Islet of Langerhans (tissue), 1 donor: ENCODE measurements at regions not wholly inside any gene's neighbourhood (a gene's known extent, or its start where the extent isn't known, plus 50 kb on each side); places are given as distances from the start of the nearest gene placed in this dataset.

Experiments used
- FAIRE-seq: peaks from one replicate; lab custom pipeline; 2011; peaks lifted over from hg19 to GRCh38; lab: Jason Lieb, UNC

DNA sequence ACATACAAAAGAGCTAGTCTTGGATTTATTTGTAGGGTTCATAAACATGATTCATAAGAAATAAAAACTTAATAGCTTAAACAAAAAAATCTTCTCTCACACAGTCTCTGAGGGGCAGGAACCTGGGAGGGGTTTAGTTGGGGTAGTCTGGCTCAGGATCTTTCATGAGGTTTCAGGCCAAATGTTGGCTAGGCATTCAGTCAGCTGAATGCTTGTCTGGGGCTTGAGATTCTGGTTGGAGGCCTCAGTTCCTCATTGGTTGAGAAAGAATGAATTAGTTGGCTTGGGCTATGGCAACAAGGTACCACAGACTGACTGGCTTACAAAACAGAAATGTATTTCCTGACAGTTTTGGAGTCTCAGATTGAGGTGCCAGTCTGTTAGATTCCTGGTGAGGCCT, 74.3 kb downstream of the ANKRD7 start:
- no peak for FAIRE-seq

DNA sequence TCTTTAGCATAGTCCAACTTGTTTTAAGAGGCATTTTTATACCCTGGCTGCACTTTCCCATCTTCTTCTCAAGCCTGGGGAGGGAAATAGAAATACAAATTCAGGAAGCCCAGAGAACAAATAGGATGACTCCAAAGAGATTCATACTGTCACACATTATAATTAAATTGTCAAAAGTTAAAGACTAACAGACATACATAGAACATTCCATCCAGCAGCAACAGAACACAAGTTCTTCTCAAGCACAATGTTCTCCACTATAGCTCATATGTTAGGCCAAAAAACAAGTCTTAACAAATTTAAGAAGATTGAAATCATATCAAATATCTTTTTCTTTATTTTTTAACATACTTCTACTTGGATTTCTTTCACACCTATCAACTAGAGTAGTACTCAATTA, 75.7 kb downstream of the ANKRD7 start:
- FAIRE-seq = no peak

DNA sequence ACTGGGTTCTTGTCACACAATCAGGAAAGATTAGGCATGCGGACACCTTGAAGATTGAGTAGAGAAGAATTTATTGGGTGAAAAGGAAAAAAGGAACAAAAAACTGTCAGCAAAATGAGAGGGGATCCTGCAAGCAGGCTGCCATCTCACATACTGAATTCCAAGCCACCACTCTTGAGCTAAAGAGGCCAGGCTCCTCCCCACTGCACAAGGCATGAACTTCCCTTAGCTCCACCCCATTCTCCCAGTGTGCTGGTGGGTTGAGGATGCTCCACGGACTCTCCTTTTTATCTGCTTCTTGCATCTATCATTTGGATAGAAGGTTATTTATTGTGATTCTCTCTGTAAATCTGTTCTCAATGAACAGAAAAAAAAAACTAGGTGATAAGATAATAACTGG, 79.6 kb downstream of the ANKRD7 start:
- FAIRE-seq = no peak

GRCh38 chr7:118305671-118306070, 81.2 kb downstream of the ANKRD7 start:
- no peak for FAIRE-seq

DNA sequence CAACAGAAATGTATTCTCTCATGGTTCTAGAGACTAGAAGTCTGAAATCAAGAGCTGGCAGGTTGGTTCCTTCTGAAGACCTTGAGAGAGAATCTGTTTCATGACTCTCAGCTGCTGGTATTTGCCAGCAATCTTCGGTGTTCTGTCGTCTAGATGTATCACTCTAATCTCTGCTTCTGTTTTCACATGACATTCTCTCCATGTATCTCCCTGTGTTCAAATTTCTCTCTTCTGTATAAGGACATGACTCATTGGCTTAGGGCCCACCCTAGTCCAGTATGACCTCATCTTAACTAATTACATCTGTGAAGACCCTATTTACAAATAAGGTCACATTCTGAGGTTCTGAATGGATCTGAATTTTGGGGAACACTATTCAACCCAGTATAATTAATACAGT, 82.3 kb downstream of the ANKRD7 start:
- FAIRE-seq = no peak

GRCh38 chr7:118311121-118311836, 86.8 kb downstream of the ANKRD7 start:
- FAIRE-seq = peak; percentile 86

GRCh38 chr7:118312051-118312450, 87.5 kb downstream of the ANKRD7 start:
- peak; percentile 5 for FAIRE-seq

DNA sequence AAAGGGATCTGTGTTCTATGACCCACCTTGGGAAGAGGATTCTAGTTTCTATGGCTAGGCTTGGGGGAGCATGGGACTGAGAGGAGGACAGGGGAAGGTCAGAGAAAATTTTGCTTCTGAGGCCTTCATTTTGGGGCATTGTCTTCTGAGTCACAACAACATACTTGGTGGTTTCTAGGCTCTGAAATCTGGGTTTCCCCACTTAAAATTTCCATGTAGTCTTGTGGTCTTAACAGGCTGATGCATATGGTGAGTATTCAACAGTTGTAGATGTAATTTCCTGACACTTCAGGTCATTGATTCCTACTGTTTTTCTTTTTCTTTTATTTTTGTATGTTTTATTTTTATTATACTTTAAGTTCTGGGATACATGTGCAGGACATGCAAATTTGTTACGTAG, 88.5 kb downstream of the ANKRD7 start:
- no peak for FAIRE-seq

DNA sequence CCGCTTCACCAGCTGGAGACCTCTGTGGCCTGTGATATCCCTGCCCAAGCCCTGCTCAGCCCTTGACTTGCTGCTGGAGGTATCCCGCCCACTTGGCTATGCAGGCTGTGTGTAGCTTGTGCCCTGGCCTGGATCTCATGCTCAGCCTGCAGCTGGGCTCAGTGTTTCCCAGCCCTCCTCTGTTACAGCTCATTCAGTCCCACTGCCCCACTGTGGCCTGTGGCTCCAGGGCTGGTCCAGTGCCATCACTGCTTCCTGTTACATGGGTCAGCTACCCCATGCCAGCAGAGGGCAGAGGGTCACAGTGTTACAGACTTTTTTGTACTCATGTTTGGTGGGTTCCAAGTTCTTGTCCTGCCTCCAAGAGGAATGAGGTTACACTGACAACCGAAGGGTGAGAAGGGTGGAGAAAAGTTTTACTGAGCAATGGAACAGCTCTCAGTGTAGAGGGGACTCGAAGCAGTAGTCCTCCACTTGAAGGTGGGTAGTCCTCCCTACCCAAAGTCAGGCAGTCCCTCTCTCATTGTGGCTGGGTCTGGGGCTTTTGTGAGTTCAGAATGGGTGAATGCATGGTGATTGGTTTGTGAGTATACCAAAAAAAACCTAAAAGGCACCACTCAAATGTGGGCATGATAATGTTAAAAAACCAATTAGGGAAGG, 100.4 kb downstream of the ANKRD7 start:
- FAIRE-seq = no peak

DNA sequence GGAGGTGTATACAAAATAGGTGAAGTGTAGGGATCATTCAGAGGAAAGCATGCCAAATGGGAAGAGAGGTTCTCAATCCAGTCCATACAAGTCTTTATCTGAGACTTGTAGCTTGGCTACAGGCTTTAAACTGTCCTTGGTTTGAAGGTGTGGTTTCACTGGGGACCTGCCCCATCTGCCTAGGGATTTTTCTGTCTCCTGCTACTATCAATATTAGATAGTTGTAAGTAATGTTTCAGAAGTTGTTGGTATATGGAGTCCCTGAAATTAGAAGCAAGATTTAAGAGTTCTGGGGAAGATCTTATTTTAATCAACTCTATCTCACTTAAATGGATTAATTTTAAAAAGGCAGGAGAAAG, 100.9 kb downstream of the ANKRD7 start:
- FAIRE-seq = no peak

DNA sequence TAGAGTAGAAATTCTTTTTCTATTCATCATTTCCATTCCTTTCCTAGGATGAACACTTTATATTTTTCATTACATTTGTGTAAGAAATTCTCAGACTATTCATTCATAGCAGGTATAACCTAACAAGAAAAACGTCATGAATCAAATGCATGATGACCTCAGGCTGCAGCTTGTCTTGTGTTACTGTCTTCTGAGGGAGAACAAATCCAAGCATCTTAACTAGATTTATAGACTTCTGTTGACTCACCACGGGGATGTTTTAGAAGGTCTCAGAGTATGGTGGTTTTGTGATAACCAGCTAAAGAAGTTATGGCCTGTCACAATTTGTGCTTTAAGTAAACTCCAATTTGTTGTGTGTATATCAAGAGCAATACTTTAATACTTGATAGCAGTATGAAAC, 102.7 kb downstream of the ANKRD7 start:
- FAIRE-seq = no peak

DNA sequence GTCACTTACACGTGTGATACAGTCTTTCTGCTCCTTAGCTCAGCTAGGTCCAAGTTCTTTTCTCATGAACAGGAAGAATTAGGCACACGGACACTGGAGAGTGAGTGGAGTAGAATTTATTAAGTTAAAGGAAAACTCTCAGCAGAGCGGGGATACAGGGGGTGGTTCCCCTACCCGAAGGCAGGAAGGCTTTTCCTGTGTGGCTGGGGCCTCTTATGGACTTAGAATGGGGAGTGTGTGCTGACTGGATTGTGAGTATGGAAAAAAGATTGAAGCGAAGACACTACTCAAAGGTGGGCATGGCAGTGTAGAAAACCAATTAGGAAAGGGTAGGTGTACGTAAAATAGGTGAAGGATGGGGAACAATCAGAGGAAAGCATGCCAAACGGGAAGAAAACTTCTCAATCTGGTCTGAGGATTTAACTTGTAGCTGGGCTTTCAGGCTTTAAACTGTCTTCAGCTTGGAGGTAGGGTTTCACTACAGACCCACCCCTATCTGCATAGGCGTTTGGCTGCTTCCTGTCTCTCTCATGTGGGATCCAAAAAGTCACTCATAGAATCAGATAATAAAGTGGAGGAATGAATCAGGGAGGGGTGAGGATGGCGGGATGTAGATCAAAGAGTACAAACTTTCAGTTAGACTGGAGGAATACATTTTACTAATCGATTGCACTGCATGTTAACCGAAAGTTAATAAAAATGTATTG, 104.2 kb downstream of the ANKRD7 start:
- FAIRE-seq = no peak

GRCh38 chr7:118330388-118330787, 105.9 kb downstream of the ANKRD7 start:
- FAIRE-seq = no peak

DNA sequence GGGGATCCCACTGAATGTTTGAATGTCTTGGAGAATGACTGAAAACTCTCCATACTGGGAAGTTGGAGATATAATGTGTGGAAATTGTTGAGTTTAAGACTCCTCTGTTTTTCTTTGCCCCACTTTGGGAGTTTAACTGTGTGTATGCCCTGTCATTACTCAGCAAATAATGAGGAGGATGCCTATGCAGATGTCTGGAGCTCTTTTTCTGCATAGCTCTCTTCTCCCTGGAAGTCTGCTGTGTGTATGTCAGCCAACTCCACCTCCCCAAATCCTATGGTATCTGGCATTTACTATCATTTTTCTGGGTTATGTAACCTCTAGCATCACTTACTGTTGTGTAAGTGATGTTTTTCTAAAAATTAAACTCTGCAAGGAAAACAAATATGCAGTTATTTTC, 122.2 kb downstream of the ANKRD7 start:
- FAIRE-seq = no peak

DNA sequence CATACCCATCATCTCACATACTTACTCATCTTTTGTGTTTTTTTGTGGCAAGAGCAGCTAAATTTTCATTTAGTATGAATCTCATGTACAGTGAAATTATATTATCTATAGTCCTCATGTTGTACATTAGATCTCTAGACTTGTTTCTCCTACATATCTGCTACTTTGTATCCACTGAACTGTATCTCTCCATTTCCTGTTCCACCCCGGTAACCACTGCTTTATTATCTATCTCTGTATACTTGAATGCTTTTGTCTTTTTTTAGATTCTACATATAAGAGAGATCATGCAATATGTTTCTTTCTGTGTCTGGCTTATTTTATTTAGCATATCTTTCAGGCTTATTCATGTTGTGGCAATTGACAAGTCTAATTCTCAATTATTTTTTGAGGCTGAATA, 125.1 kb downstream of the ANKRD7 start:
- FAIRE-seq = no peak

DNA sequence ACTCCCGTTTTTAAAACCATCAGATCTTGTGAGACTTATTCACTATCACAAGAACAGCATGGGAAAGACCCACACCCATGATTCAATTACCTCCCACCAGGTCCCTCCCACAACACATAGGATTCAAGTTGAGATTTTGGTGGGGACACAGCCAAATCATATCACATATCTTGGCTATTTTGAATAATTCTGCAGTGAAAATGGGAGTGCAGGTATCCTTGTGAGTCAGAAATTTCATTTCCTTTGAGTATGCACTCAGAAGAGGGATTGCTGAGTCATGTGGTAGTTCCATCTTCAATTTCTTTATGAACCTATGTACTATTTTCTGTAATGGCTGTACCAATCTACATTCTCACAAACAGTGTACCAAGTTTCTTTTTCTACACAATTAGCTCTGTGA, 125.8 kb downstream of the ANKRD7 start:
- no peak for FAIRE-seq

DNA sequence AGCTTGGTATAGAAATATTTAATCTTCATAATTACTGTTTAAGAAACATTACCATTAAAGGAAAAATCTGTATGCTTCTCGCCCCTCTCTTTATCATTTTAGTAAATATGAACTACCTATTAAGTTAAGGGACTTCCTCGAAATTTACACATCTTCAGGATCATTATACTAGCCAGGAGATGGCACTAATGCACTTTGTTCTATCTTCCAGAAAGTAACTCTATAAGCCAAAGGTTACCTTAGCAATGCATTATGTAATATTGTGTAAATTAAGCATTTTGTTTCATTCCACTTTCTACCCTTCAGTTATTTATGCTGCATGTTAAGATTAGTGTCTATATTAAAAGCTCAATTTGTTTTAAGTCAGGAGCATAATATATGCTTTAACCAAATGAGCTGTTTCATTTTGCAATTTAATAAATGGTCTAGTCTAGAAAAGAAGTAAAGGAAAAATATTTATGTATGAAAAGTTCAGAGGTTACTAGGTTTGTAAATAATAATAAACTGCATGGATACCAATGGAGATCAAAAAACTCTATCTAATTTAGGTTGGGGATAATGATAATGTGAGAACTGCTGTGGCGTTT, 128.5 kb downstream of the ANKRD7 start:
- FAIRE-seq = peak; percentile 86

DNA sequence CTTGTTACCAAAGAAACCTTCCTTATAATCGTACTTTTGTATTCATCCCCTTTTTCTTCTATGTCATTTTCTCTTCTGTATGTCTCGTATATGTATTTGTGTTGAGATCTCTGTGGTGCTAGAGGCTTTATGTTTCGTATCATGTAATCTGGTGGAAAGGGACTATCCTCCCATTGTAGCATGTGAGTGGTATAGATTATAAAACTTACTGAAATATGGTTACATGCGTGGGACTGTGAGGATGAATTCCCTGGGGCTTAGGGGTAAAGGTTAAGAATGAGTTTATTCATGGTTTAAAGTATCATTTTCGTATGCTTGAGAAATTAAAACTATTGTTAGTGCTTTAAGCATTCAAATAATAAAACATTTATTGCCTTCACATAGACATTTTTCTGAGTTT, 141.9 kb downstream of the ANKRD7 start:
- no peak for FAIRE-seq

DNA sequence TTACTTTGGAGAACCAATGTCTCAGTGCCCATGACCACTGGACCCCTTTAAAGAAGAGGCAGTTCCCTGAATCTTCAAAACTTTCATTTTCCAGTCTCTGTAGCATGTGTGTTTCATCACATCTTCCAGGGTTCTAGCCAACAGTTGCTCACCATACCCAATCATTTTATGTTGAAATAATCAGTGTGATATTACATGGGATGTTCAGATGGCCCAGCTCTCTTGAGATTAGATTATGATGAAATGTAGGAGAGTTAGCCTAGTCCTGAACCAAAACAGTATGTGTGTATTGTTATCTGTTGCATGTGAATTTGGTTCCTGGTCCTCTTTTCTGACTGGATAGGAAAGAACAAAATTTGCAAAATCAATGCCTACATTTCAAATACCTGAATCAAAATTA, 144.5 kb downstream of the ANKRD7 start:
- FAIRE-seq = no peak

GRCh38 chr7:118369987-118370386, 145.5 kb downstream of the ANKRD7 start:
- FAIRE-seq = no peak

DNA sequence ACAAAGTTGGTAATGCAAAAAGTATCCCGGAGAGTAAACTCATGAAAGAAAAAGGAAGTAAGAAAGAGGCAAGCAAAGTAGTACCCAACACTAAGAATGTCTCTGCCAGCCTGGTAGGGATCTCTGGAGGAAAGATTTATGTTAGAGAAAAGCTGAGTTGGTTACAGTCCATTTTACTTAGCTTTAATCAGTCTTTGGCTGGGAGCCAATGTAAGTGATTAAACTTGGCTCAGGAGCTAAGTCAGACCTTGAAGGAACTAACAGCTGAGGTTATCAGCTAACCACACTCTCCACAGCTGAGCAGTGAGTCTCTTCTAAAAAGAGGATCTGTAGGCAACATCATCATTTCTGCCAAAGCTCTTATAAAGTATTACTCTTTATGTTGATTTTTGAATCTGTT, 148.0 kb downstream of the ANKRD7 start:
- no peak for FAIRE-seq

DNA sequence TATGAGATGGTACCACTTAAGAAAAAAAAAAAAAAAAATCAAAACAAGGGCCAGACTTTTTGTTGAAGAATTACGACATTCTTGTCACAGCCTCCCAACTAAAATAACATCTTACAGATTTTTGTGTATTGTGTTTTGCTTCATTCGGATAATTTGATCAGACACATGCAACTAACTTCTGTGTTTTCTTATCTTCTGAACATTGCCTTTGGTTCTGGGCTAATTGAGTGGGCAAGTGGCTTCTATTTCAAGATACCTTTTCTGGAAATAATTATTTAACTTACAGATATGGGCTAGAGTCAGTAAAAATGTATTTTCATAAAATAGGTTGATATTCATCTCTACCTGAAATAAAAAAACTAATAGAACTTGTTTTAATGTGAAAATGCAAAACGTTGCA, 165.1 kb downstream of the ANKRD7 start:
- FAIRE-seq = no peak

GRCh38 chr7:118404211-118404610, 179.7 kb downstream of the ANKRD7 start:
- FAIRE-seq = no peak
